ENCODE measurements at regions not wholly inside any gene's neighbourhood (a gene's known extent, or its start where the extent isn't known, plus 50 kb on each side); places are given as distances from the start of the nearest gene placed in this dataset.

DNA sequence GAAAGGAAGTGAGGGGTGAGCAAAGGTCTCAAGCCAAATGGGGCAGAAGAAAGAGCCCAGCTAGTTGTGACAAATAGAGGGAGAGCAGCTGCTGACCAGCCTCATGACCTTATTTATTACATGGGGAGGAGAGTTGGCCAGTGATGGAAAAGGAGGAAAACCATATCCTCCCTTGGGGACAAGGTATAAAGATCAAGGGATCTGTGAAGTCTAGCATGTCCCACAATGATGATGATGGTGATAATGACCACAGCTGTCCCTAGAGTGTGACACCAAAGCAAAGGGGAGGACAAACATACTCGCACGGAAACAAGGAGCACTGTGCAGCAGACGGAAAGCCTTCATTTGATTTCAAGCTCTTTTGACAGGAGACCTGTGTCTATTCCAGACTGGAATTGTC lies 190.4 kb upstream of the MCHR2 start:
- DNase-seq (ENCODE audit: low read depth in 3 of 3, low spot score in 1 of 3) = no peak

- DNase-seq (ENCODE audit: low read depth in 3 of 3, low spot score in 1 of 3) = no peak
Measured at GRCh38 chr6:100182313-100182712, 188.3 kb upstream of the MCHR2 start.

- no peak for DNase-seq (ENCODE audit: low read depth in 3 of 3, low spot score in 1 of 3)
Measured at GRCh38 chr6:100181309-100181708, 187.3 kb upstream of the MCHR2 start.

- DNase-seq (ENCODE audit: low read depth in 3 of 3, low spot score in 1 of 3) = no peak
Measured at GRCh38 chr6:100179576-100179975, 185.6 kb upstream of the MCHR2 start.

GRCh38 chr6:100177956-100178355 lies 183.9 kb upstream of the MCHR2 start:
- no peak for DNase-seq (ENCODE audit: low read depth in 3 of 3, low spot score in 1 of 3)

DNA sequence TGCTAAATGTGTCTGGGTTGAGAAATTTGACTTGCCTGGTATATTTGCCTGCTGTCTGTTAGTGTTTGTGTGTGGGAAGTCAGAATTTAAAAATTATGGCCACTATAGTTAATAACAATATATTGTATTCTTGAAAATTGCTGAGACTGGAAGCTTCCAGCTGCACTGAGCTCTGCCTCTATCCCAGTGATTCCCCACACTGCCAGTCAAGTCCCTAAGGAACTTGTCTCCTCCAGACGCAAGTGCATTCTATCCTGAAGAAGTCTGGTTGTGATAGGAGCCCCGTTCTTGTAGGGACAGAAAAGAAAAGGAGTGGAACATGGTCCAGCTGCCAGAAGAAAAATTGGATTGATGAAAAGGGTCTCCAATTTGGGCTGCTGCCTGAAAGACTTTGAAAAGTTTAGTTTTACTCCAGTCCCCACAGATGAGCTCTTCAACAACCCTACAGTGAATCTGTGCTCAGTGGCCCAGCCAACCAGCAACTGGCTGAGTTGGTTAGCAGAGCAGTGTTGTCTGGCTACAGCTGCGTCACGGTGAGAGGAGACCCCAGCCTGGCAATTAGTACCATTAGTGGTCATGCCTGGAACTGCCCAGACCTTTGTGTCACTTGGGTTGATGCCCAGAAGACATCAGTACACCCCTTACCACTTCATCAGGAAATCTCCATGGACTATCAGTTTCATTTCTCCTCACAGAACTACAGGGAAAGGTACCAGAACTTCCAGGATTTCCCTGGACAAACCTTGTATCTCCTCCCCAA lies 183.1 kb upstream of the MCHR2 start:
- no peak for DNase-seq (ENCODE audit: low read depth in 3 of 3, low spot score in 1 of 3)

- DNase-seq (ENCODE audit: low read depth in 3 of 3, low spot score in 1 of 3) = no peak
Measured at GRCh38 chr6:100176311-100176950, 182.4 kb upstream of the MCHR2 start.

DNA sequence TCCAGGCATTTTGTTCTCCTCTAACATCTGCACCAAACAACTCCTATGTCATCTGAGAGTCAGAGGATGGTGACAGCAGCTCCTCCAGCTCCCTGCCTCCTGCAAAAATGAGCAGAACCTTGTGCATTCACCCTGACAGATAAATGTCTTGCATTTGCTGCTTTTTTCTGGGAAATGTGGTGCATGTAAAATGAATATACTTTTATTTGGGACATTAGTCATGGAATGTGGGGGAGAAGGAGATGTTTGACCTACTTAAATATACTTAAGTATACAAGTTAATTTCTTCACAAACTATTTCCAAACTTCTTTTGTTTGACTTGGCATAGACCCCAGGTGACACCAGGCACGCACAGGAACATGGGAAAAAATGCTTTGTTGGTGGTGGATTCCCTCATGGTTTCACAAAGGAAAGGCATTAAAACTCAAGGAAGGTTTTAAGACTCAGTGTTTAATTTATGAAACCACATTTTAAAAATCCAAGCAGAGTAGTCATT lies 181.8 kb upstream of the MCHR2 start:
- no peak for DNase-seq (ENCODE audit: low read depth in 3 of 3, low spot score in 1 of 3)

- DNase-seq (ENCODE audit: low read depth in 3 of 3, low spot score in 1 of 3) = no peak
Measured at GRCh38 chr6:100173211-100173610, 179.2 kb upstream of the MCHR2 start.

DNA sequence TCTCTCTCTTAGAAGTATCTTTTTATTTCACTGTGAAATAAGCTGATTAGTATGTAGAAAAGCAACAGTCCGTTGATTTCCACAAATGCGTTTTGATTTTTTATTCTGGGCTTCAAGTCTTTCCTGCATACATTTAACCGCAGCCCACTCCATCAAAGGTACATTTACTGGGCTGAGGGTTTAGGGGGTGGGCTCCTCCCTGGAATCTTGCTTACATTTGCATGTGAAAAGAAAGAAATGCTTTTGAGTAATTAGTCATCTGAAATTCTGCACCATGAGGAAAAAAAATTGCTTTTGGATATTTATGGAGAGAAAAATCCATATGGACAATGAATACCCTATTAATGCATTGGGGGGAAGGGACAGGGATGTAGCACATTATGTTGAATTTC lies 178.3 kb upstream of the MCHR2 start:
- no peak for DNase-seq (ENCODE audit: low read depth in 3 of 3, low spot score in 1 of 3)

DNA sequence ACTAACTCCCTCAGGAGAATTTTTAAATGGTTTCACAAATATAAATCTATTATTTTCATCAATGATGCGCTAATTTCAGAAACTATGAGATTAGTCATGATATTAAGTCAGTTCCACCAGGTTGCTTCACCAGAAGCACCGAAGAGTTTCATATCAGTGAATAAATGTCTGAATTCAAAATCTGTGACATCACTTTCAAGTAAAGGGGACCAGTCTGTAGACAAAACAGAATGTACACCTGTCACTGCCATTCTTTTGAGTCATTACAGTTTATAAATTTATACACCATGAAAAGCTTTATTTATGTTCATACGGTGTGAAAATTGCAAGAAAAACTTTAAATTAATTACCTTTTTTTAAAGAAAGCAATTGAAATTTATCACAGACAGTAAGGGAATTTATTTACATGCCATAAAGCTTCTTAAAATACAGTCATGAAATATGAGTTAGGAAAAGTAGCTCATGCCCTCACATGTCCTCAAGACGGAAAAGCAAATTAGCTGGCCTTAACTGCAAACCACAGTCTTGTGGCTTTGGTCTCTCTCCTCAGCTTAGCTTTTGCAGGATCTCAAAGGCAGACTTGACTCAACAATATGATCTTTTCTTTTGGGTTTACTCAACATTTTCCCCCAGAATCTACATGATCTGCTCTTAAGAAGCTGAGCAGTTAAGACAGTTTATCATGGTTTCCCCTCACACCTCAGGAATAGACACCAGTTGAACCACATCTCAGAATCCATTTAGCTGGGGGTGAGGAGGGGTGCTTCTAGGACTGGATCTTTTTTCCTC lies 177.7 kb upstream of the MCHR2 start:
- DNase-seq (ENCODE audit: low read depth in 3 of 3, low spot score in 1 of 3) = no peak

DNA sequence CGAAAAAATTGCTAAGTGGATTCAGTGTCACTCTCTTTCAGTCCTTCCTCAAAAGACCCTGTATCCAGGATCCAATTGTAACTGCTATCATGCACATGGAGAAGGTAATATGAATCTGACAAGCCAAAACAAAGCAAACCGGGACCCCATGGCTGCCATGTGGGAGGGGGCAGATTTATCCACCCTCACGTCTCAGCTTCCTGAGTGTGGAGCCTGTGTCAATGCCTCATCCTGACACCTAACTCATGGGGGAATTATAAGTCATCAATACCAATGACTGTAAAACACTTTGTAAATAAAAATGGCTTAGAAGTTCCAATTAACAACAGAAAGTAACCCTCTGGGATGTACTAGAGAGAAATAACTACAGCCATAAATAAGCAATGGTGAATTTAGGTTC lies 174.1 kb upstream of the MCHR2 start:
- DNase-seq (ENCODE audit: low read depth in 3 of 3, low spot score in 1 of 3) = no peak

DNA sequence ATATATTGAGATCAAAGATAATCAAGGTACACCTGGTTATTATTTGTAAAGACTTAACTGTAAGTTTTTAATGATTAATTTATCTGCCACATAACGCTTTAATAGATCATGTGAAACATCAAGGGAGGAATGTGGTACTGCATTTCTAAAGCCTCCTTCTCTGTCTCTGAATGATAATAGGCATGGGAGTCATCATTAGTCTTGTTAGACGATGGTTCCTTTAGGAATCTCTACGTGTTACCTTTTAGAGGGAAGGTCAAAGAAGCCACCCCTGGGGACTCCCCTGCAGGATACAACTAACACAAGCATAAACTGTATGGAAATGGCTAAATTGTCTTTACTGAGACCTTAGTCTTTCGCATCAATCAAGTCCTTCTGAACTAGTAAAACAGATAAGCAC lies 173.6 kb upstream of the MCHR2 start:
- DNase-seq (ENCODE audit: low read depth in 3 of 3, low spot score in 1 of 3) = no peak

GRCh38 chr6:100166956-100167355 lies 172.9 kb upstream of the MCHR2 start:
- DNase-seq (ENCODE audit: low read depth in 3 of 3, low spot score in 1 of 3) = no peak

- DNase-seq (ENCODE audit: low read depth in 3 of 3, low spot score in 1 of 3) = no peak
Measured at GRCh38 chr6:100165442-100165841, 171.4 kb upstream of the MCHR2 start.

DNA sequence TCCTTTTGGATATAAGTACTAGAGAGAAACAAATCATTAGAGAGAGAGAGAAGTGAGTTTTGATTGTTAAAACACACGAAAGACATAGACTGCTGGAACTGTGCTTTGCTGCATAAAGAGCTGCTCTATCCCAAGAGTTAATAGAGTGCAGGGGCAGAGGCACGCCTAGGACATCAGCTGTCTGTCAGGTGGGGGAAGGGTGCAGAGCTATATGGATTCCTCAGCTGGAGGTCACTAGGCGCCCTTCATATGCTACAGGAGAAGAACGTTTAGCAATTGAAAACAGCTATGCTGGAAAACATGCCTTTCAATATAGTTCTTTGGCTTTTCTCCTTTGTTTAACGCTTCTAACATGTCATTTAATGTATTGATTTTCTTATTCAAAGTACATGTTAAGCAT lies 169.0 kb upstream of the MCHR2 start:
- no peak for DNase-seq (ENCODE audit: low read depth in 3 of 3, low spot score in 1 of 3)

DNA sequence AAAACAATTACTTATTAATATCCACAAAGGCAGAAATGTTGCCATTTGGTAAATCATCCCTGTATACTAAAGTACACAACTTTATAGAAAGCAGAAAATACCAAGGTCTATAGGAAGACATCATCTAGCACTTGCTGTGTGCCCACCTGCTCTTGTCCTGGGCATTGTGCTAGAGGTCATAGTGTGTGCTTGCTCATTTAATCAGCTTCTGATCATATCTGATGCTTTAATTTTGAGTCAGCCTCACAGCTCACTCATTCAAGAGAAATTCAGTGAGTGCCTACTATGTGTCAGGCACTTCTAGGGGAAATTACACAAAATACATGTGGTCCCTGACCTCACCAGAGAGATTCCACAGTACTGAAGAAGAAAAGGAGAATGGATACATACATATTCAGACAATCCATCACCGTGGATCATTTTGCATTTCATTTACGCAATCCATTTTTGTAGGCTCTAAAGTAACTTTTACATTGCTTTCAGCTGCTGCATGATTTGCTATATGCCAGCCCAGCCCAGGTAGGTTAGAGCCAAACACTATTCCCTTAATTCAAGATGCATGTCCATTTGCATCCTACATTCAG lies 167.9 kb upstream of the MCHR2 start:
- DNase-seq (ENCODE audit: low read depth in 3 of 3, low spot score in 1 of 3) = no peak

- DNase-seq (ENCODE audit: low read depth in 3 of 3, low spot score in 1 of 3) = no peak
Measured at GRCh38 chr6:100160930-100161329, 166.9 kb upstream of the MCHR2 start.

GRCh38 chr6:100155141-100155540 lies 161.1 kb upstream of the MCHR2 start:
- DNase-seq (ENCODE audit: low read depth in 3 of 3, low spot score in 1 of 3) = no peak

GRCh38 chr6:100153636-100154275 lies 159.7 kb upstream of the MCHR2 start:
- no peak for DNase-seq (ENCODE audit: low read depth in 3 of 3, low spot score in 1 of 3)

DNA sequence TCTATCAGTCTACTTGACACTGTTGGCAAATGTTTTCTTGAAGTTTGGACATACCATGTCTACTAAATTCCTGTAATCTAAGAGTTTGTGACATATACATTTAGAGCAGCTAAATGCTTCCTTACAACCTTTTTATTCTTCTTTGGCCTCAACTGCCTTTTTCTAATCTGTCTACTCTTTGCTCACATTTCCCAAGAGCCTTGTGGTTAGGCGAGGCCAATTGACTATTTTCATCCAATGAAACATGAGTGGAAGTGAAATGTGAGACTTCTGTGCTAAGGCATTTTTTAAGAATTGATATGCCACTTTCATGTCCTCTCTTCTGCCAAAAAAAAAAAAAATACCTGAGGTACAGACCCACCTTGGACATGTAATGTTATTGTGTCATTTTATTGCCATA lies 158.2 kb upstream of the MCHR2 start:
- no peak for DNase-seq (ENCODE audit: low read depth in 3 of 3, low spot score in 1 of 3)

All from stimulated activated CD4-positive, alpha-beta T cell treated with anti-CD3 and anti-CD28 coated beads, TNF-alpha, amount 100 ng/mL, for 1 hour (primary cell).